ENCODE measurements at regions not wholly inside any gene's neighbourhood (a gene's known extent, or its start where the extent isn't known, plus 50 kb on each side); places are given as distances from the start of the nearest gene placed in this dataset.
"Not testable (repeated sequence)": the region's sequence is repeated elsewhere in the genome, so short reads cannot be mapped to it uniquely, and the experiment has no call there.

- no peaks in the 10 kb centered on the region for H3K36me3 Mint-ChIP-seq (ENCODE audit: low read depth)
- Histone ChIP-seq H3K27ac (ENCODE audit: low read depth, low read length) (no peak overlapping the region), H3K27me3 (ENCODE audit: control insufficient read depth, insufficient read depth, low read length, poor library complexity, severe bottlenecking) (peaks cover 3% of the 10 kb centered on the region), H3K4me3 (ENCODE audit: low read length) (no peak overlapping the region), H3K36me3 (ENCODE audit: control insufficient read depth, insufficient read depth, low read length) (no peaks in the 10 kb centered on the region), H3K9ac (ENCODE audit: extremely low read depth, low read length, poor library complexity, severe bottlenecking) (no peak overlapping the region), H3K9me3 (ENCODE audit: control insufficient read depth, low read length) (no peaks in the 10 kb centered on the region), H3K4me1 (ENCODE audit: control insufficient read depth, insufficient read depth, low read length) (no peaks in the 10 kb centered on the region)
- no peak overlapping the region for H3K4me3 Mint-ChIP-seq
- TF ChIP-seq CTCF (conservative IDR thresholded peaks at IDR 0.05) = peak; percentile 50
- WGBS, 2 experiments (ENCODE audit: insufficient coverage in 1 of 2, insufficient read length in 1 of 2) = 80 to 90% methylated on average over 1 of the region's 1 CpG
- H3K27me3 Mint-ChIP-seq (ENCODE audit: insufficient read depth) = no peaks in the 10 kb centered on the region
- H3K4me1 Mint-ChIP-seq = no peaks in the 10 kb centered on the region
- H3K27ac Mint-ChIP-seq = no peak overlapping the region
- H3K9me3 Mint-ChIP-seq = no peaks in the 10 kb centered on the region
- no peak for DNase-seq
These were observed 1654.2 kb upstream of the WWC1 start for GRCh38 chr5:166637295-166637694.

GRCh38 chr5:166639151-166639550 lies 1652.3 kb upstream of the WWC1 start:
- peak; percentile 44 for DNase-seq
- H3K9me3 Mint-ChIP-seq = no peaks in the 10 kb centered on the region
- TF ChIP-seq CTCF (conservative IDR thresholded peaks at IDR 0.05) = no peak
- no peak overlapping the region for H3K4me3 ChIP-seq (ENCODE audit: low read length)
- H3K27ac Mint-ChIP-seq = no peak overlapping the region
- H3K4me1 ChIP-seq (ENCODE audit: control insufficient read depth, insufficient read depth, low read length) = no peaks in the 10 kb centered on the region
- no peaks in the 10 kb centered on the region for H3K36me3 Mint-ChIP-seq (ENCODE audit: low read depth)
- H3K36me3 ChIP-seq (ENCODE audit: control insufficient read depth, insufficient read depth, low read length) = no peaks in the 10 kb centered on the region
- H3K9ac ChIP-seq (ENCODE audit: extremely low read depth, low read length, poor library complexity, severe bottlenecking) = no peak overlapping the region
- H3K9me3 ChIP-seq (ENCODE audit: control insufficient read depth, low read length) = no peaks in the 10 kb centered on the region
- H3K4me1 Mint-ChIP-seq = no peaks in the 10 kb centered on the region
- peaks cover 3% of the 10 kb centered on the region for H3K27me3 ChIP-seq (ENCODE audit: control insufficient read depth, insufficient read depth, low read length, poor library complexity, severe bottlenecking)
- H3K27ac ChIP-seq (ENCODE audit: low read depth, low read length) = peak overlapping the region; percentile 24
- H3K4me3 Mint-ChIP-seq = no peak overlapping the region
- no peaks in the 10 kb centered on the region for H3K27me3 Mint-ChIP-seq (ENCODE audit: insufficient read depth)
- 92% methylated on average over 2 of the region's 2 CpGs; no CpG with 5 or more reads in 1 of the 2 experiments for WGBS, 2 experiments (ENCODE audit: insufficient coverage in 1 of 2, insufficient read length in 1 of 2)

GRCh38 chr5:166640136-166640535 lies 1651.3 kb upstream of the WWC1 start:
- H3K4me1 Mint-ChIP-seq; H3K36me3 Mint-ChIP-seq (ENCODE audit: low read depth); H3K36me3 ChIP-seq (ENCODE audit: control insufficient read depth, insufficient read depth, low read length); H3K9ac ChIP-seq (ENCODE audit: extremely low read depth, low read length, poor library complexity, severe bottlenecking); H3K9me3 Mint-ChIP-seq; H3K27me3 Mint-ChIP-seq (ENCODE audit: insufficient read depth); H3K4me1 ChIP-seq (ENCODE audit: control insufficient read depth, insufficient read depth, low read length); H3K4me3 ChIP-seq (ENCODE audit: low read length); H3K27me3 ChIP-seq (ENCODE audit: control insufficient read depth, insufficient read depth, low read length, poor library complexity, severe bottlenecking); H3K27ac Mint-ChIP-seq; H3K4me3 Mint-ChIP-seq; H3K27ac ChIP-seq (ENCODE audit: low read depth, low read length); H3K9me3 ChIP-seq (ENCODE audit: control insufficient read depth, low read length); DNase-seq: not testable (repeated sequence)
- 86 to 92% methylated on average over 10 of the region's 10 CpGs for WGBS, 2 experiments (ENCODE audit: insufficient coverage in 1 of 2, insufficient read length in 1 of 2)

- no peak overlapping the region for H3K4me3 ChIP-seq (ENCODE audit: low read length)
These were observed 1642.7 kb upstream of the WWC1 start for GRCh38 chr5:166648736-166649135.

More at GRCh38 chr5:166648736-166649135, 1642.7 kb upstream of the WWC1 start:
- no peak overlapping the region for H3K27ac ChIP-seq (ENCODE audit: low read depth, low read length)
- peaks cover 5% of the 10 kb centered on the region for H3K9me3 ChIP-seq (ENCODE audit: control insufficient read depth, low read length)
- Mint-ChIP-seq H3K27ac (no peak overlapping the region), H3K4me1 (peaks cover 18% of the 10 kb centered on the region), H3K4me3 (no peak overlapping the region), H3K36me3 (ENCODE audit: low read depth) (no peaks in the 10 kb centered on the region), H3K9me3 (no peaks in the 10 kb centered on the region), H3K27me3 (ENCODE audit: insufficient read depth) (no peaks in the 10 kb centered on the region)
- 96% methylated on average over 1 of the region's 1 CpG; no CpG with 5 or more reads in 1 of the 2 experiments for WGBS, 2 experiments (ENCODE audit: insufficient coverage in 1 of 2, insufficient read length in 1 of 2)
- TF ChIP-seq CTCF (conservative IDR thresholded peaks at IDR 0.05) = no peak
- no peaks in the 10 kb centered on the region for H3K36me3 ChIP-seq (ENCODE audit: control insufficient read depth, insufficient read depth, low read length)
- no peaks in the 10 kb centered on the region for H3K4me1 ChIP-seq (ENCODE audit: control insufficient read depth, insufficient read depth, low read length)
- H3K9ac ChIP-seq (ENCODE audit: extremely low read depth, low read length, poor library complexity, severe bottlenecking) = no peak overlapping the region
- no peak for DNase-seq
- no peaks in the 10 kb centered on the region for H3K27me3 ChIP-seq (ENCODE audit: control insufficient read depth, insufficient read depth, low read length, poor library complexity, severe bottlenecking)

Data from endodermal cell (in vitro differentiated cells).